Heart right ventricle (tissue), 16 donors: ENCODE measurements at regions not wholly inside any gene's neighbourhood (a gene's known extent, or its start where the extent isn't known, plus 50 kb on each side); places are given as distances from the start of the nearest gene placed in this dataset.

ENCODE experiments used
- ATAC-seq, 8 donors: fragments of 200-7000 bp; cut with Tn5 transposase; one replicate each; pipeline ENCODE4 v1.9.1; 2020; ENCODE audit warnings: mild to moderate bottlenecking in 8 of 8, moderate library complexity in 8 of 8, moderate number of reproducible peaks in 1 of 8
- DNase-seq, 2 donors: peaks; one replicate each; pipeline ENCODE4 v3.0.0-alpha.2; 2020
- H3K27ac ChIP-seq, 10 donors: fragments of 200-600 bp; sonication (generic) in 2 of 10; one replicate each; pipeline versions ENCODE4 v1.5.0 to v1.8.0; 2020 to 2022; ENCODE audit warnings: mild to moderate bottlenecking in 3 of 10
- H3K27me3 ChIP-seq, 7 donors: fragments of 200-600 bp; one replicate each; pipeline ENCODE4 v1.8.0; 2021 to 2022; ENCODE audit warnings: mild to moderate bottlenecking in 2 of 7
- H3K36me3 ChIP-seq, 9 donors: fragments of 200-600 bp; sonication (generic) in 1 of 9; one replicate each; pipeline versions ENCODE4 v1.5.0 to v1.8.0; 2020 to 2022; ENCODE audit warnings: mild to moderate bottlenecking in 2 of 9
- H3K4me1 ChIP-seq, 9 donors: fragments of 200-600 bp; sonication (generic) in 1 of 9; one replicate each; pipeline versions ENCODE4 v1.5.0 to v1.8.0; 2020 to 2022; ENCODE audit warnings: mild to moderate bottlenecking in 4 of 9
- H3K4me3 ChIP-seq, 10 donors: fragments of 200-600 bp; sonication (generic) in 2 of 10; one replicate each; pipeline versions ENCODE4 v1.5.0 to v1.8.0; 2020 to 2022; ENCODE audit warnings: mild to moderate bottlenecking in 7 of 10, moderate library complexity in 2 of 10
- H3K9me3 ChIP-seq, 11 donors: fragments of 200-600 bp in 10 of 11; sonication (generic) in 2 of 11; one replicate each; pipeline versions ENCODE4 v1.5.0 to v1.8.0; 2013 to 2022; ENCODE audit warnings: mild to moderate bottlenecking in 2 of 11, control low read depth in 1 of 11, moderate library complexity in 1 of 11
- CTCF ChIP-seq, 9 donors: fragments of 200-600 bp; sonication (generic) in 2 of 9; IDR thresholded peaks; one replicate each; pipeline versions ENCODE4 v1.5.0 to v1.8.0; 2021 to 2022; ENCODE audit warnings: antibody characterized with exemption in 9 of 9, mild to moderate bottlenecking in 5 of 9, moderate library complexity in 1 of 9
- WGBS, 2 donors: extraction: QIAGEN DNeasy Blood & Tissue Kit; methylation state at CpG; one replicate each; pipeline ENCODE4 v1.1.7; 2013; ENCODE audit warnings: inconsistent platforms in 1 of 2; 5-methylcytosine and 5-hydroxymethylcytosine counted together
- intact Hi-C, 10 donors: fragments of 100-400 bp; cut with DNase I; formaldehyde crosslinking; loops; one replicate each; pipeline versions ENCODE4 v1.11.1 to v1.14.2; 2022
- donor health status: Arrhythmogenic right ventricular cardiomyopathy.
- donor health status: ischemic (EF 13 %, LVEDD 7.1; RV severe dilation, severe dysfunction).
- donor health status: healthy with polysubstance abuse.
- donor health status: DM: no; HTN: yes; CAD: no.
- donor health status: DM: no; HTN: no; CAD: no.
- donor health status: ischemic (EF 25% LVEDD 6.9; RV normal size, moderate dysfunction).
- donor health status: ischemic (EF 25% LVEDD 5.7; RV mildly dilated, moderate dysfunction).
- donor health status: healthy.
- donor health status: DM: yes; HTN: yes; CAD: no.
- donor health status: Ischemic cardiomyopathy.
- donor health status: ischemic (EF 35%, LVEDD 5.7; RV mildly dilated, moderate dysfunction).
- donor health status: nonischemic (EF 11% LVEDD 7.7; RV severe dilation, severe dysfunction).
- donor health status: DM: yes; HTN: yes; CAD: no.
- donor health status: PGD.
- donor health status: ischemic (EF 29% LVEDD 5.4; RV normal size, mild dysfunction).
- donor health status: nonischemic (EF 23%, LVEDD 6.1; RV moderate dilation, normal function).

- no peak for DNase-seq
- Histone ChIP-seq H3K4me3 (no peak overlapping the region), H3K27me3 (no peaks in the 10 kb centered on the region), H3K9me3 (peaks cover 0 to 3% (median 0%) of the 10 kb centered on the region in 11 donors), H3K4me1 (no peaks in the 10 kb centered on the region), H3K27ac (no peak overlapping the region), H3K36me3 (no peaks in the 10 kb centered on the region)
- intact Hi-C loops: no loop called here
- WGBS, 2 donors: 46 to 63% methylated on average over 2 of the region's 2 CpGs
- TF ChIP-seq CTCF (IDR thresholded peaks at IDR 0.05): no peak
- no peak for ATAC-seq
Observed at GRCh38 chr14:41986083-41986645, 379.5 kb downstream of the LRFN5 start.

GRCh38 chr14:41973178-41973577 is 366.5 kb downstream of the LRFN5 start:
- no peaks in the 10 kb centered on the region for H3K4me1 ChIP-seq
- no peaks in the 10 kb centered on the region for H3K36me3 ChIP-seq
- TF ChIP-seq CTCF (IDR thresholded peaks at IDR 0.05): no peak
- ATAC-seq (no peak), DNase-seq (no peak)
- WGBS, 2 donors: 66 to 83% methylated on average over 2 of the region's 2 CpGs
- no peaks in the 10 kb centered on the region for H3K27me3 ChIP-seq
- no peak overlapping the region for H3K4me3 ChIP-seq
- intact Hi-C loops: no loop called here
- H3K27ac ChIP-seq: no peak overlapping the region
- H3K9me3 ChIP-seq: peaks cover 0 to 49% (median 19%) of the 10 kb centered on the region in 11 donors

GRCh38 chr14:41972531-41972930 is 365.9 kb downstream of the LRFN5 start:
- Histone ChIP-seq H3K27me3 (no peaks in the 10 kb centered on the region), H3K4me3 (no peak overlapping the region), H3K9me3 (peaks cover 0 to 49% (median 19%) of the 10 kb centered on the region in 11 donors), H3K27ac (no peak overlapping the region), H3K4me1 (no peaks in the 10 kb centered on the region), H3K36me3 (no peaks in the 10 kb centered on the region)
- no peak for ATAC-seq
- DNase-seq: no peak
- intact Hi-C loops: no loop called here
- TF ChIP-seq CTCF (IDR thresholded peaks at IDR 0.05): no peak

GRCh38 chr14:41960281-41960680 is 353.6 kb downstream of the LRFN5 start:
- H3K27me3 ChIP-seq: no peaks in the 10 kb centered on the region
- WGBS, 2 donors: 38 to 66% methylated on average over 3 of the region's 3 CpGs
- no peak overlapping the region for H3K4me3 ChIP-seq
- no peak overlapping the region for H3K27ac ChIP-seq
- DNase-seq (no peak), ATAC-seq (no peak)
- intact Hi-C loops: no loop called here
- no peaks in the 10 kb centered on the region for H3K36me3 ChIP-seq
- peaks cover 0 to 18% (median 0%) of the 10 kb centered on the region in 11 donors for H3K9me3 ChIP-seq
- H3K4me1 ChIP-seq: no peaks in the 10 kb centered on the region
- no peak for TF ChIP-seq CTCF (IDR thresholded peaks at IDR 0.05)
